ENCODE measurements at regions not wholly inside any gene's neighbourhood (a gene's known extent, or its start where the extent isn't known, plus 50 kb on each side); places are given as distances from the start of the nearest gene placed in this dataset.

- H3K9me2 ChIP-seq (ENCODE audit: insufficient read depth), result no peaks in the 10 kb centered on the region
- H3K9me3 ChIP-seq (ENCODE audit: control insufficient read depth in 1 of 2, insufficient read depth in 1 of 2, low read depth in 1 of 2, low read length in 2 of 2), result peaks cover 0 to 4% of the 10 kb centered on the region in 2 experiments; a peak in 1 of 4 replicates
- H3K27ac ChIP-seq (ENCODE audit: low read depth, low read length), result no peak overlapping the region
- ChIA-PET CTCF (interaction anchor here (2.1 kb wide), 1 partner anchor 12 kb away, joined by 6 read pairs; no protein-coding TSS in a partner anchor), RAD21 (ENCODE audit: low non-redundant PET in 1 of 2, low total read pairs in 2 of 2, uncharacterized antibody in 2 of 2, unreplicated experiment in 2 of 2) (no interaction called here), POLR2A (no interaction called here)
- H3K4me3 ChIP-seq (replicated peaks in 1 of 2; ENCODE audit: low read depth in 1 of 2, low read length in 2 of 2), result no peak overlapping the region
- no peaks in the 10 kb centered on the region for H3K4me1 ChIP-seq (ENCODE audit: control insufficient read depth in 1 of 2, insufficient read depth in 2 of 2, low read length in 2 of 2)
- peaks cover 7% of the 10 kb centered on the region; the same call in 1 of the 2 replicates for H3K27me3 ChIP-seq (ENCODE audit: insufficient read depth, low read length)
- intact Hi-C loops (cut with micrococcal nuclease), result no loop called here
- no peak overlapping the region for H2AFZ ChIP-seq (ENCODE audit: low read depth, low read length, poor library complexity, severe bottlenecking)
- BruUV-seq (replicated peaks), result no TSS peak
- no peak for TF ChIP-seq ZFX (IDR thresholded peaks at IDR 0.05)
- TF ChIP-seq SIN3A (IDR thresholded peaks at IDR 0.05; ENCODE audit: low read depth), result no peak
- no peak for TF ChIP-seq EZH2phosphoT487 (IDR thresholded peaks at IDR 0.05; ENCODE audit: borderline replicate concordance)
- TF ChIP-seq SP1 (IDR thresholded peaks at IDR 0.05; ENCODE audit: low read depth), result no peak
- no peak for TF ChIP-seq EGR1 (IDR thresholded peaks at IDR 0.05; ENCODE audit: low read depth)
- TF ChIP-seq EZH2 (IDR thresholded peaks at IDR 0.05), result no peak
- no peak for TF ChIP-seq YY1 (IDR thresholded peaks at IDR 0.05; ENCODE audit: extremely low read depth, insufficient replicate concordance, low read depth, low read length)
- H4K20me1 ChIP-seq (ENCODE audit: insufficient read depth), result no peaks in the 10 kb centered on the region
- ATAC-seq (no peak), DNase-seq (ENCODE audit: low read depth, low spot score) (no peak)
- no peaks in the 10 kb centered on the region for H3K36me3 ChIP-seq (ENCODE audit: control insufficient read depth in 1 of 2, insufficient read depth in 2 of 2, low read length in 2 of 2)
- no peaks in the 10 kb centered on the region for H3K79me2 ChIP-seq (ENCODE audit: insufficient read depth, low read length)
- H3K4me2 ChIP-seq (ENCODE audit: low read length), result no peak overlapping the region
- H3K9ac ChIP-seq (ENCODE audit: low read length), result no peak overlapping the region
Measured at GRCh38 chr11:44468345-44468988, 97.0 kb upstream of the CD82 start.

GRCh38 chr11:44469412-44469811 lies 96.1 kb upstream of the CD82 start:
- Histone ChIP-seq H4K20me1 (ENCODE audit: insufficient read depth) (no peaks in the 10 kb centered on the region), H3K27me3 (ENCODE audit: insufficient read depth, low read length) (peaks cover 7% of the 10 kb centered on the region; the same call in 1 of the 2 replicates), H3K4me1 (ENCODE audit: control insufficient read depth in 1 of 2, insufficient read depth in 2 of 2, low read length in 2 of 2) (no peaks in the 10 kb centered on the region), H3K4me2 (ENCODE audit: low read length) (no peak overlapping the region), H3K9me2 (ENCODE audit: insufficient read depth) (no peaks in the 10 kb centered on the region), H3K9ac (ENCODE audit: low read length) (no peak overlapping the region), H3K36me3 (ENCODE audit: control insufficient read depth in 1 of 2, insufficient read depth in 2 of 2, low read length in 2 of 2) (no peaks in the 10 kb centered on the region), H3K9me3 (ENCODE audit: control insufficient read depth in 1 of 2, insufficient read depth in 1 of 2, low read depth in 1 of 2, low read length in 2 of 2) (peaks cover 0 to 4% of the 10 kb centered on the region in 2 experiments; a peak in 1 of 4 replicates), H2AFZ (ENCODE audit: low read depth, low read length, poor library complexity, severe bottlenecking) (no peak overlapping the region), H3K27ac (ENCODE audit: low read depth, low read length) (no peak overlapping the region), H3K4me3 (replicated peaks in 1 of 2; ENCODE audit: low read depth in 1 of 2, low read length in 2 of 2) (no peak overlapping the region), H3K79me2 (ENCODE audit: insufficient read depth, low read length) (no peaks in the 10 kb centered on the region)
- POLR2A ChIA-PET, result no interaction called here
- RAD21 ChIA-PET (ENCODE audit: low non-redundant PET in 1 of 2, low total read pairs in 2 of 2, uncharacterized antibody in 2 of 2, unreplicated experiment in 2 of 2), result no interaction called here
- ATAC-seq, result no peak
- no peak for DNase-seq (ENCODE audit: low read depth, low spot score)
- TF ChIP-seq ZNF274 (IDR thresholded peaks at IDR 0.05; ENCODE audit: low read depth, low read length), result no peak
- no peak for TF ChIP-seq ZBTB33 (IDR thresholded peaks at IDR 0.05; ENCODE audit: extremely low read depth, insufficient replicate concordance, low read length)
- no peak for TF ChIP-seq MAX (IDR thresholded peaks at IDR 0.05)
- no peak for TF ChIP-seq EGR1 (IDR thresholded peaks at IDR 0.05; ENCODE audit: low read depth)
- no peak for TF ChIP-seq YY1 (IDR thresholded peaks at IDR 0.05; ENCODE audit: extremely low read depth, insufficient replicate concordance, low read depth, low read length)
- no peak for TF ChIP-seq CTCF (IDR thresholded peaks at IDR 0.05 in 2 of 3, conservative IDR thresholded peaks at IDR 0.05 in 1 of 3; ENCODE audit: borderline replicate concordance in 1 of 3, insufficient read depth in 1 of 3, low read depth in 2 of 3, low read length in 2 of 3)
- TF ChIP-seq POLR2A (IDR thresholded peaks at IDR 0.05; ENCODE audit: borderline replicate concordance, extremely low read depth, insufficient read depth, insufficient read length), result no peak
- no peak for TF ChIP-seq ATF3 (IDR thresholded peaks at IDR 0.05)
- no peak for TF ChIP-seq ELF1 (IDR thresholded peaks at IDR 0.05; ENCODE audit: borderline replicate concordance, low read depth)
- TF ChIP-seq EZH2phosphoT487 (IDR thresholded peaks at IDR 0.05; ENCODE audit: borderline replicate concordance), result no peak
- TF ChIP-seq EZH2 (IDR thresholded peaks at IDR 0.05), result no peak
- no peak for TF ChIP-seq FOSL1 (IDR thresholded peaks at IDR 0.05; ENCODE audit: low read depth)
- BruUV-seq (replicated peaks), result no TSS peak
- CTCF ChIA-PET, result no interaction called here
- intact Hi-C loops (cut with micrococcal nuclease), result no loop called here

All from HCT116 (cell line).